ENCODE measurements at regions not wholly inside any gene's neighbourhood (a gene's known extent, or its start where the extent isn't known, plus 50 kb on each side); places are given as distances from the start of the nearest gene placed in this dataset.
"Not testable (repeated sequence)": the region's sequence is repeated elsewhere in the genome, so short reads cannot be mapped to it uniquely, and the experiment has no call there.

- Histone ChIP-seq H3K9ac (ENCODE audit: low read length) (no peak overlapping the region), H3K4me1 (ENCODE audit: control insufficient read depth, insufficient read depth, low read length) (peaks cover 8% of the 10 kb centered on the region; the same call in 1 of the 2 replicates), H3K9me3 (ENCODE audit: control insufficient read depth, insufficient read depth, low read depth, low read length) (no peaks in the 10 kb centered on the region), H3K36me3 (ENCODE audit: control insufficient read depth, insufficient read depth, low read length) (no peaks in the 10 kb centered on the region), H3K27me3 (ENCODE audit: control insufficient read depth, insufficient read depth, low read length) (no peaks in the 10 kb centered on the region), H3K27ac (ENCODE audit: low read depth, low read length) (no peak overlapping the region), H3K4me3 (ENCODE audit: low read depth, low read length) (no peak overlapping the region)
Measured at GRCh38 chr4:75146223-75146622, 213.3 kb downstream of the PARM1 start.

DNA sequence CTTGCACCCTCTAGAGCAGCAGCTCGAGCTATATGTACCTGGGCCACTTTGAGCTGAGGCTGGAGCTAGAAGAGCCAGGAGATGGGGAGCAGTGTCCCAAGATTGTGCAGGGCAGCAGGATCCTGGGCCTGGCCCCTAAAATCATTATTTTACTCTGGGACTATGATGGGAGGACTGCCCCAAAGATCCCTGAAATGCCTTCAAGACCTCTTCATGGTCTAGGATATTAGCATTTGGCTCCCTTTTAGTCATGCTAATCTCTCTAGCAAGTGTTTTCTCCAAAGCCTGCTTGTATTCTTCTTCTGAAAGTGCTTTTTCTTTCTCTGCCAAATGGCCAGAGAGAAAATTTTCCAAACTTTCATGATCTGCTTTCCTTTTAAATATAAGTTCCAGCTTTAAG, 211.6 kb downstream of the PARM1 start:
- H3K9me3 ChIP-seq (ENCODE audit: control insufficient read depth, insufficient read depth, low read depth, low read length), result no peaks in the 10 kb centered on the region
- H3K27me3 ChIP-seq (ENCODE audit: control insufficient read depth, insufficient read depth, low read length), result no peaks in the 10 kb centered on the region
- H3K4me1 ChIP-seq (ENCODE audit: control insufficient read depth, insufficient read depth, low read length), result peaks cover 8% of the 10 kb centered on the region; the same call in 1 of the 2 replicates
- H3K4me3 ChIP-seq (ENCODE audit: low read depth, low read length), result no peak overlapping the region
- no peaks in the 10 kb centered on the region for H3K36me3 ChIP-seq (ENCODE audit: control insufficient read depth, insufficient read depth, low read length)
- no peak overlapping the region for H3K27ac ChIP-seq (ENCODE audit: low read depth, low read length)
- no peak overlapping the region for H3K9ac ChIP-seq (ENCODE audit: low read length)

DNA sequence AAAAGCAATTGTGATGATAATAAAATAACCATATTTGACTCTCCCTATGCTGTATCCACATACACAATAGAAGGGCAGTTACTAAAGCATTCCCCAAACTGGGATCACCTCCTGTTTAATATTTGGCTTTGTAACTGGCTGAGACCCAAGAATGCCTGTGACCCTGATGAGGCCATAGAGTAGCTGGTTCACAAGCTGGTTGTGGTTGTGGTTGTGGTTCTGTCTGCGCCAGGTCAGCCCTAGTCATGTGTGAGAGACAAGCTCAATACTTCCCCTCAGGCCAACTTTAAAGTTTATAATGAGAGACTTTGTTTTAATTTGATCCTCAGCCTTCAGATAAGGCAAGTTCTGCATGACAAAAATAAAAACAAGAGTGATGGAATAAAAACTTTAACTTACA, 209.9 kb downstream of the PARM1 start:
- Histone ChIP-seq H3K4me1 (ENCODE audit: control insufficient read depth, insufficient read depth, low read length) (peaks cover 8% of the 10 kb centered on the region; the same call in 1 of the 2 replicates), H3K27me3 (ENCODE audit: control insufficient read depth, insufficient read depth, low read length) (no peaks in the 10 kb centered on the region), H3K27ac (ENCODE audit: low read depth, low read length) (no peak overlapping the region), H3K36me3 (ENCODE audit: control insufficient read depth, insufficient read depth, low read length) (no peaks in the 10 kb centered on the region), H3K9me3 (ENCODE audit: control insufficient read depth, insufficient read depth, low read depth, low read length) (no peaks in the 10 kb centered on the region), H3K9ac (ENCODE audit: low read length) (no peak overlapping the region), H3K4me3 (ENCODE audit: low read depth, low read length) (no peak overlapping the region)

- no peak overlapping the region for H3K9ac ChIP-seq (ENCODE audit: low read length)
- no peaks in the 10 kb centered on the region for H3K27me3 ChIP-seq (ENCODE audit: control insufficient read depth, insufficient read depth, low read length)
- H3K4me3 ChIP-seq (ENCODE audit: low read depth, low read length), result no peak overlapping the region
Measured at GRCh38 chr4:75142382-75142781, 209.5 kb downstream of the PARM1 start.

DNA sequence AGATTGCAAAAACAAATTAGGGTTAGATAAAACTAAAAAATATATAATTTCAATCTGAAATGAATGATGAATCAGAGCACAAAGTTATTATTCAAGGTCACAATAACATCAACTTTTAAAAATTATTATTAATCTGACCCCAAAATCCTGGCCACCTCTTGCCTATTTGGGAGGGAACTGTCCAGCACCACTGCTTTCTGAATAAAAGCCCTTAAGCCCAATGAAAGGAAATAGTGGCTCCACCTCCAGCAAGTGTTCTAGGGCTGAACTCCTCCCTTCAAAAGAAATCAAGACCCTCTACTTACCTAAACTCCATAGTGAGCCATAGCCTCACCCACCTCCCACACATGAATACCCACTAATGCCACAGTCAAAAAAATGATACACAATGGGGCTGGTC, 208.2 kb downstream of the PARM1 start:
- H3K9ac ChIP-seq (ENCODE audit: low read length), result no peak overlapping the region
- H3K27ac ChIP-seq (ENCODE audit: low read depth, low read length), result no peak overlapping the region
- H3K27me3 ChIP-seq (ENCODE audit: control insufficient read depth, insufficient read depth, low read length), result no peaks in the 10 kb centered on the region
- peaks cover 8% of the 10 kb centered on the region; the same call in 1 of the 2 replicates for H3K4me1 ChIP-seq (ENCODE audit: control insufficient read depth, insufficient read depth, low read length)
- H3K36me3 ChIP-seq (ENCODE audit: control insufficient read depth, insufficient read depth, low read length), result no peaks in the 10 kb centered on the region
- no peak overlapping the region for H3K4me3 ChIP-seq (ENCODE audit: low read depth, low read length)
- H3K9me3 ChIP-seq (ENCODE audit: control insufficient read depth, insufficient read depth, low read depth, low read length), result no peaks in the 10 kb centered on the region

More at GRCh38 chr4:75142382-75142781, 209.5 kb downstream of the PARM1 start:
- Histone ChIP-seq H3K9me3 (ENCODE audit: control insufficient read depth, insufficient read depth, low read depth, low read length) (no peaks in the 10 kb centered on the region), H3K27ac (ENCODE audit: low read depth, low read length) (no peak overlapping the region), H3K36me3 (ENCODE audit: control insufficient read depth, insufficient read depth, low read length) (no peaks in the 10 kb centered on the region), H3K4me1 (ENCODE audit: control insufficient read depth, insufficient read depth, low read length) (peaks cover 8% of the 10 kb centered on the region; the same call in 1 of the 2 replicates)

GRCh38 chr4:75137302-75137701, 204.4 kb downstream of the PARM1 start:
- no peaks in the 10 kb centered on the region for H3K36me3 ChIP-seq (ENCODE audit: control insufficient read depth, insufficient read depth, low read length)
- H3K4me3 ChIP-seq (ENCODE audit: low read depth, low read length), result no peak overlapping the region
- H3K4me1 ChIP-seq (ENCODE audit: control insufficient read depth, insufficient read depth, low read length), result no peaks in the 10 kb centered on the region
- no peak overlapping the region for H3K27ac ChIP-seq (ENCODE audit: low read depth, low read length)
- H3K9ac ChIP-seq (ENCODE audit: low read length), result no peak overlapping the region
- no peaks in the 10 kb centered on the region for H3K9me3 ChIP-seq (ENCODE audit: control insufficient read depth, insufficient read depth, low read depth, low read length)
- no peaks in the 10 kb centered on the region for H3K27me3 ChIP-seq (ENCODE audit: control insufficient read depth, insufficient read depth, low read length)

DNA sequence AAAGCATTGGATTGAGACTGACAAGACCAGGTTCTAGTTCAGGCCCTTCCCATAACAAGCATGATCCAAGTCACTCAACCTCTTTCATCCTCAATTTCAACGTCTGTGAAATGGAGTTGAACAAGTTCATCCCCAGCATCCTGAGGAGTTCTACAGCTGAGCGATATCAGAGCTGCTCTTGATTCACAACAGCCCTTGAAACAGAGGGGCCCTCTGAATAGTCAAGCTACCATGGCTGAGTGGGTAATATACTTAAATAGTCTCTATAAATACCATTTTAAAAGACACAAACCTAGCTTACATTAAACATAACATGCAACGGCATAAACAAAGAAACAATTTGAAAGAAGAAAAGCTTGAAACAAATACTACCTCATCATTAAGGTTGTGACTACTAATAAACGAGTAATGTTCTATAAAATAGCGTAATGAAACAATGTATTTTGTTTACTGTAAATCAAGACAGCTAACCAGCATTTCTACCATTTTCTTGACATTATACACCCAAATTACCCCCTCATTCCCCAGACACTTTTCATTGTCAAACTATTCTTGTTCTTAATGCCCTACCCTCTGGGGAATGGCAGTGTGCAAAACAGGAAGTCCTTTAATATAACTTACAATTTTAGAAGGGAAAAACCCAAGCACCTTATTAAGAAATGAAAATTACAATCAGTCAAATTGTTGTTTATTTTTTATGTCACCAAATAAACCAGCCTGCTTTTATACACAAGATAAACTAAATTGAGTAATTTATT, 202.3 kb downstream of the PARM1 start:
- Histone ChIP-seq H3K9me3 (ENCODE audit: control insufficient read depth, insufficient read depth, low read depth, low read length) (no peaks in the 10 kb centered on the region), H3K4me1 (ENCODE audit: control insufficient read depth, insufficient read depth, low read length) (no peaks in the 10 kb centered on the region)

GRCh38 chr4:75126870-75127269, 194.0 kb downstream of the PARM1 start:
- not testable (repeated sequence) for H3K27me3 ChIP-seq (ENCODE audit: control insufficient read depth, insufficient read depth, low read length); H3K9me3 ChIP-seq (ENCODE audit: control insufficient read depth, insufficient read depth, low read depth, low read length); H3K36me3 ChIP-seq (ENCODE audit: control insufficient read depth, insufficient read depth, low read length); H3K4me1 ChIP-seq (ENCODE audit: control insufficient read depth, insufficient read depth, low read length)
- H3K27ac ChIP-seq (ENCODE audit: low read depth, low read length), result peak overlapping the region; percentile 29; the same call in 1 of the 2 replicates
- peak overlapping the region; percentile 79 for H3K9ac ChIP-seq (ENCODE audit: low read length)
- peak overlapping the region; percentile 63 for H3K4me3 ChIP-seq (ENCODE audit: low read depth, low read length)

More for the DNA sequence above, 202.3 kb downstream of the PARM1 start:
- Histone ChIP-seq H3K27me3 (ENCODE audit: control insufficient read depth, insufficient read depth, low read length) (no peaks in the 10 kb centered on the region), H3K4me3 (ENCODE audit: low read depth, low read length) (no peak overlapping the region), H3K27ac (ENCODE audit: low read depth, low read length) (no peak overlapping the region), H3K9ac (ENCODE audit: low read length) (no peak overlapping the region), H3K36me3 (ENCODE audit: control insufficient read depth, insufficient read depth, low read length) (no peaks in the 10 kb centered on the region)

DNA sequence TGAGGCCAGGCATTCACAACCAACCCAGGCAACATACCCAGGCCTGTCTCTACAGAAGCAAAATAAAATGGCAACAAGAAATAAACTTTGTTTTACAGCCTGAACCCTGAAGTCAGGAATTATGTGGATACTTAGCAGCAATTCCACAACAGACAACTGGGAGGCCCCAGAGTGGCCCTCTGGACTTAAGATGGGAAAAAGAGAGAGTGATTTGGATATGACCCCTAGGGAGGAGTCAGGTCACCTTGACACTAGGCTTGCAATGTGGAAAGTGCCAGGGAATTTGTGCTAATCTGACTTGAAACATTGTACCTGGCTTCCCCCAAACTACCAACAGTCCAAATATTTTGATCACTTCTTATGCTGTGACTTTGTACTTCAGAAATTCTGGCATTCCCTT, 193.1 kb downstream of the PARM1 start:
- Histone ChIP-seq H3K4me3 (ENCODE audit: low read depth, low read length) (peak overlapping the region; percentile 63; the same call in 1 of the 2 replicates), H3K27me3 (ENCODE audit: control insufficient read depth, insufficient read depth, low read length) (no peaks in the 10 kb centered on the region), H3K27ac (ENCODE audit: low read depth, low read length) (peak overlapping the region; percentile 29; the same call in 1 of the 2 replicates), H3K9me3 (ENCODE audit: control insufficient read depth, insufficient read depth, low read depth, low read length) (no peaks in the 10 kb centered on the region), H3K36me3 (ENCODE audit: control insufficient read depth, insufficient read depth, low read length) (peaks cover 5% of the 10 kb centered on the region; the same call in 1 of the 2 replicates), H3K4me1 (ENCODE audit: control insufficient read depth, insufficient read depth, low read length) (peaks cover 6% of the 10 kb centered on the region), H3K9ac (ENCODE audit: low read length) (no peak overlapping the region)

DNA sequence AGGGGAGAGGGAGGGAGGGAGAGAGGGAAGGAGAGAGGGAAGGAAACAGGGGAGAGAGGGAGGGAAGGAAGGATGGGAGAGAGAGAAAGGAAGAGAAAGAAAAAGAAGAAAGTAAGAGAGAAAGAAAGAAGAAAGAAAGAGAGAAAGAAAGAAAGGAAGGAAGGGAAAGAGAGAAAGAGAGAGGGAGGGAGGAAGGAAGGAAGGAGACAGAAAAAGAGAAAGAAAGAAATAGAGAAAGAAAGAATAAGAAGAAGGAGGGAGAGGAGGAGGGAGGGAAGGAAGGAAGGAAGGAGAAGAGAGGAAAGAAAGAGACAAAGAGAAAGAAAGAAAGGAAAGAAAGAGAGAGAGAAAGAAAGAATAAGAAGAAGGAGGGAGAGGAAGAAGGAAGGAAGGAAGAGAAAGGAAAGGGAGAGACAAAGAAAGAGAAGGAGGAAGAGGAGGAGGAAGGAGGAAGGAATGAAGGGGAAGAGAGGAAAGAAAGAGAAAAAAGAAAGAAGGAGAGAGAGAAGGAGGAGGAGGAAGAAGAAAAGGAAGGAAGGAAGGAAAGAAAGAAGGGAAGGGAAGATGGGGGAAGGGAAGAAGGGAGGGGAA, 189.6 kb downstream of the PARM1 start:
- Histone ChIP-seq H3K27ac (ENCODE audit: low read depth, low read length) (no peak overlapping the region), H3K4me3 (ENCODE audit: low read depth, low read length) (no peak overlapping the region), H3K36me3 (ENCODE audit: control insufficient read depth, insufficient read depth, low read length) (peaks cover 5% of the 10 kb centered on the region; the same call in 1 of the 2 replicates), H3K9ac (ENCODE audit: low read length) (no peak overlapping the region), H3K27me3 (ENCODE audit: control insufficient read depth, insufficient read depth, low read length) (no peaks in the 10 kb centered on the region), H3K4me1 (ENCODE audit: control insufficient read depth, insufficient read depth, low read length) (peaks cover 6% of the 10 kb centered on the region), H3K9me3 (ENCODE audit: control insufficient read depth, insufficient read depth, low read depth, low read length) (no peaks in the 10 kb centered on the region)

DNA sequence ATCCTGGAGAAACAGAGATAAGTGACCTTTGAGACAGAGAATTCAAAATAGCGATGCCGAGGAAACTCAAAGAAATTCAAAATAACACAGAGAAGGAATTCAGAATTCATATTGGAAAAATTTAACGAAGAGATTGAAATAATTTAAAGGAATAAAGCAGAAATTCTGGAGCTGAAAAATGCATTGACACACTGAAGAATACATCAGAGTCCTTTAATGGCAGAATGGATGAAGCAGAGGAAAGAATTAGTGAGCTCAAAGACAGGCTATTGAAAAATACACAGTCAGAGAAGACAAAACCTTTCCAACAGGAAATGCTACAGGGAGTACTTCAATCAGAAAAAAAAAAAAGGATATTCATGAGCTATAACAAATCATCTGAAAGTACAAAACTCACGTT, 185.8 kb downstream of the PARM1 start:
- no peaks in the 10 kb centered on the region for H3K4me1 ChIP-seq (ENCODE audit: control insufficient read depth, insufficient read depth, low read length)
- no peaks in the 10 kb centered on the region for H3K27me3 ChIP-seq (ENCODE audit: control insufficient read depth, insufficient read depth, low read length)
- H3K9ac ChIP-seq (ENCODE audit: low read length), result no peak overlapping the region
- H3K4me3 ChIP-seq (ENCODE audit: low read depth, low read length), result no peak overlapping the region
- H3K9me3 ChIP-seq (ENCODE audit: control insufficient read depth, insufficient read depth, low read depth, low read length), result no peaks in the 10 kb centered on the region
- H3K36me3 ChIP-seq (ENCODE audit: control insufficient read depth, insufficient read depth, low read length), result peaks cover 5% of the 10 kb centered on the region; the same call in 1 of the 2 replicates
- H3K27ac ChIP-seq (ENCODE audit: low read depth, low read length), result no peak overlapping the region

Measured in HUES6 (cell line).